GM23248 (cell line): ENCODE measurements at regions not wholly inside any gene's neighbourhood (a gene's known extent, or its start where the extent isn't known, plus 50 kb on each side); places are given as distances from the start of the nearest gene placed in this dataset.
A peak's percentile ranks its signal among the peaks of the same experiment; 100 is the strongest.

ENCODE experiments used
- DNase-seq: peaks from one replicate; pipeline ENCODE4 v3.0.0-alpha.2; 2015
- H2AFZ ChIP-seq: fragments of 200-600 bp; sonication (generic); 2 replicates; pipeline ENCODE4 v1.6.1; 2016; ENCODE audit warnings: antibody characterized with exemption
- H3F3A ChIP-seq: fragments of 200-600 bp; sonication (generic); 2 replicates; pipeline ENCODE4 v1.6.1; 2016; ENCODE audit warnings: mild to moderate bottlenecking, antibody characterized with exemption, mixed run types; ENCODE audit not compliant: insufficient read depth
- H3K27ac ChIP-seq: fragments of 200-600 bp; sonication (generic); 2 replicates; pipeline ENCODE4 v1.5.1; 2016; ENCODE audit warnings: mild to moderate bottlenecking
- H3K27me3 ChIP-seq: fragments of 200-600 bp; sonication (generic); replicated peaks from 2 replicates; pipeline ENCODE4 v1.6.1; 2016; ENCODE audit warnings: mild to moderate bottlenecking; ENCODE audit not compliant: insufficient read depth
- H3K36me3 ChIP-seq: fragments of 200-600 bp; sonication (generic); 2 replicates; pipeline ENCODE4 v1.6.1; 2016; ENCODE audit warnings: low read depth, mild to moderate bottlenecking
- H3K4me1 ChIP-seq: fragments of 200-600 bp; sonication (generic); 2 replicates; pipeline ENCODE4 v1.6.1; 2016; ENCODE audit warnings: mild to moderate bottlenecking; ENCODE audit not compliant: insufficient read depth
- H3K4me2 ChIP-seq: fragments of 200-600 bp; sonication (generic); one replicate; pipeline ENCODE4 v1.6.1; 2016; ENCODE audit warnings: mild to moderate bottlenecking; ENCODE audit not compliant: unreplicated experiment
- H3K4me3 ChIP-seq: fragments of 200-600 bp; sonication (generic); 2 replicates; pipeline ENCODE4 v1.5.1; 2016; ENCODE audit warnings: mild to moderate bottlenecking
- H3K79me2 ChIP-seq: fragments of 200-600 bp; sonication (generic); 2 replicates; pipeline ENCODE4 v1.6.1; 2016; ENCODE audit warnings: mild to moderate bottlenecking; ENCODE audit not compliant: insufficient read depth
- H3K9ac ChIP-seq: fragments of 200-600 bp; sonication (generic); 2 replicates; pipeline ENCODE4 v1.6.1; 2016; ENCODE audit warnings: mild to moderate bottlenecking
- H3K9me2 ChIP-seq: fragments of 200-600 bp; sonication (generic); 2 replicates; pipeline ENCODE4 v1.6.1; 2016; ENCODE audit warnings: mixed run types, mild to moderate bottlenecking, moderate library complexity; ENCODE audit not compliant: insufficient read depth
- H3K9me3 ChIP-seq: fragments of 200-600 bp; sonication (generic); one replicate; pipeline ENCODE4 v1.6.1; 2017; ENCODE audit warnings: low read depth
- H4K20me1 ChIP-seq: fragments of 200-600 bp; sonication (generic); 2 replicates; pipeline ENCODE4 v1.6.0; 2016; ENCODE audit not compliant: insufficient read depth
- EZH2 ChIP-seq: fragments of 200-600 bp; sonication (generic); IDR thresholded peaks from 2 replicates; pipeline ENCODE4 v1.6.1; 2018; ENCODE audit warnings: antibody characterized with exemption, mild to moderate bottlenecking; ENCODE audit not compliant: insufficient read depth, poor library complexity, severe bottlenecking
- EZH2phosphoT487 ChIP-seq: fragments of 200-600 bp; sonication (generic); IDR thresholded peaks from 2 replicates; pipeline ENCODE4 v1.6.1; 2018; ENCODE audit warnings: antibody characterized with exemption, moderate library complexity, mild to moderate bottlenecking, low read depth; ENCODE audit not compliant: insufficient read depth
- WGBS, 2 experiments: methylation state at CpG; one replicate each; pipeline ENCODE4 v1.1.6; 2015 to 2017; ENCODE audit warnings: low lambda C conversion rate in 2 of 2, low coverage in 1 of 2; ENCODE audit errors: missing lambda C conversion rate in 2 of 2; 5-methylcytosine and 5-hydroxymethylcytosine counted together
- in situ Hi-C: fragments of 300-500 bp; cut with MboI; formaldehyde crosslinking; loops from 2 replicates; pipeline ENCODE4 v1.15.0; 2020

DNA sequence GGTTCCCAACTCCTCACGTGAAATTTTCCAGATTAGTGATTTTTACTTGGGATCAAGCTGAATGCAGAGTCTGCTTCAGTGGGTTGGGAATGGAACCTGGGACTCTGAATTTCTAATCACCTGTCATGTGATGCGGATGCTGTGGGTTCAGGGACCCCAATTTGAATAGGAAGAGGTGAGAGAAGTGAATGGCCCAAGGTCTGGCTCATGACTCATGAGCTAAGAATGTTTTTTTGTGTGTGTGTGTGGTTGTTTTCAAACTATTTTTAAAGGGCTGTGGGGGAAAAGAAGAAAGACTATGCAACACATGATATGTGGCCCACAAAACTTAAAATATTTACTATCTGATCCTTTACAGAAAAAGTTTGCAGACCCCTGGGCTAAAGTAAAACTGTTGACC, 108.5 kb upstream of the CYRIA start:
- in situ Hi-C loops: loop anchor here (10.0 to 25.0 kb wide), 3 partner anchors 541 to 1137 kb away; no protein-coding TSS in a partner anchor
- no peak for TF ChIP-seq EZH2phosphoT487
- no peak for TF ChIP-seq EZH2
- peak; percentile 19 for DNase-seq
- Histone ChIP-seq H3K4me1 (no peaks in the 10 kb centered on the region), H3F3A (no peaks in the 10 kb centered on the region), H3K79me2 (no peaks in the 10 kb centered on the region), H4K20me1 (no peaks in the 10 kb centered on the region), H3K27ac (no peak overlapping the region), H3K27me3 (no peaks in the 10 kb centered on the region; the same call in 1 of the 2 replicates), H3K36me3 (no peaks in the 10 kb centered on the region), H3K9ac (no peak overlapping the region), H3K9me2 (no peaks in the 10 kb centered on the region), H2AFZ (no peak overlapping the region), H3K4me2 (no peak overlapping the region), H3K4me3 (no peak overlapping the region), H3K9me3 (no peaks in the 10 kb centered on the region)
- WGBS, 2 experiments: 56 to 60% methylated on average over 2 of the region's 2 CpGs

DNA sequence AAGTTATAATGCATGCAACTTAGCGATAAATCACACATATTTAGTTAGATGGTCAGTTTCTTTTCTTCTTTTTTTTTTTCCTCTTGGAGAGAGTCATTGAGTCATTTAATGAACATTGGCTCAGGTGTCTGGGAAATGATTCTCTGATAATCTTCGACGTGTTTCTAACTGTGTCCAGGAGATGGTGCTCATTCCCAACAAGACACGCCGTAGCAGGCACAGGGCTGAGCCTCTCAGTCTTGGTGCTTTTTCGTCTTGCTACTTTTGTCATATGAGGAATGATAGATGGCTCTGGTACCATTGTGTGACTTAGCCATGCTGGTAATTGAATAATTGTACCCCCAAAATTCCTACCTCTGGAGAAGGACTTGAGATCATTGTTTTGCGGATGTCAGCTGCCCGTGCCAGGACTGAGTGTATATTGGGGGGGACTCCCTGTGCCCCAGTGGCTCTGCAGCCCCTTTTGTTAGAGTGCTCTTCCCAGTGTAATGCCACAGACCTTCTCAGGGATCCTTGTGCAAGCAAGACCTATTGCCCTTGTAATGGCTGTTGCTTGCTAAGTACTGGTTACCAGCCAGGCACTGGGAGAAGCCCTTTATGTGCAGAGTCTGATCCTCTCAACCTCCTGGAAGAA, 107.6 kb upstream of the CYRIA start:
- H3F3A ChIP-seq: no peaks in the 10 kb centered on the region
- H3K27ac ChIP-seq: no peak overlapping the region
- in situ Hi-C loops: loop anchor here (10.0 to 25.0 kb wide), 3 partner anchors 542 to 1136 kb away; no protein-coding TSS in a partner anchor
- no peaks in the 10 kb centered on the region; the same call in 1 of the 2 replicates for H3K27me3 ChIP-seq
- WGBS, 2 experiments: 13 to 18% methylated on average over 8 of the region's 8 CpGs
- no peaks in the 10 kb centered on the region for H4K20me1 ChIP-seq
- no peaks in the 10 kb centered on the region for H3K36me3 ChIP-seq
- no peak overlapping the region for H2AFZ ChIP-seq
- no peaks in the 10 kb centered on the region for H3K79me2 ChIP-seq
- DNase-seq: peak; percentile 74
- H3K4me1 ChIP-seq: no peaks in the 10 kb centered on the region
- H3K4me3 ChIP-seq: no peak overlapping the region
- no peak overlapping the region for H3K4me2 ChIP-seq
- no peak for TF ChIP-seq EZH2phosphoT487
- no peak for TF ChIP-seq EZH2
- H3K9me2 ChIP-seq: no peaks in the 10 kb centered on the region
- no peaks in the 10 kb centered on the region for H3K9me3 ChIP-seq
- H3K9ac ChIP-seq: no peak overlapping the region

DNA sequence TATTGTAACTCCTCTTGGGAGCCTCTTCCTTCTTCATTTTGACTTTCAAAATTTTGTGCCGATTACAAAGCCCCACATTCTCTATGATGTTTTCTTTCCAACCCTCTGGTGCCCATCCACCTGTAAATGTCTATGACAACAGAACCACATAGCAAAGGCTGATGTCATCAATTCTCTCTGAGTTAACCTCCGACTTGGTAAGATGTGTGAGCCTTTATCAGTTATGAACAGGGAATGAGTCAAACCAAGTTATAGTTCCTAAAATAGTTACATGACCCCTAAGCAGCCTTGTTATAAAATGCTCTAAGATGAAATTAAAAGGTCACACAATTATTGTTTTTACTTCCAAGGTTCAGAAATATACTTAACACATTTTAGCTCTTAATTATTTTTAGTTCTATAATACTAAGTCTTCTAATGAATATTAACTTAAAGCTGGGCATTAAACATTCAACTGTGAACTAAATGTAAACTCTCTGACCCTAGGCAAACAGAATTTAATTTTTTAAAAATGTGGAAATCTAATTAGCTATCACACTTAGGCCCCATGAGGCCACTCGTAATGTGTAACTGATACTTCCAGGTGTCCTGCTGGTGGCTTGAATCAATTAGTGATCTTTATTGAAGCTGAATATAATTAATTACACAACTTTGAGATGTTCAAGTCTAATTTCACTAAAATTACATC, 102.3 kb upstream of the CYRIA start:
- in situ Hi-C loops: loop anchor here (25.0 kb wide), 1 partner anchor 1131 kb away; no protein-coding TSS in a partner anchor
- 43 to 45% methylated on average over 3 of the region's 3 CpGs for WGBS, 2 experiments
- no peaks in the 10 kb centered on the region for H3K9me2 ChIP-seq

DNA sequence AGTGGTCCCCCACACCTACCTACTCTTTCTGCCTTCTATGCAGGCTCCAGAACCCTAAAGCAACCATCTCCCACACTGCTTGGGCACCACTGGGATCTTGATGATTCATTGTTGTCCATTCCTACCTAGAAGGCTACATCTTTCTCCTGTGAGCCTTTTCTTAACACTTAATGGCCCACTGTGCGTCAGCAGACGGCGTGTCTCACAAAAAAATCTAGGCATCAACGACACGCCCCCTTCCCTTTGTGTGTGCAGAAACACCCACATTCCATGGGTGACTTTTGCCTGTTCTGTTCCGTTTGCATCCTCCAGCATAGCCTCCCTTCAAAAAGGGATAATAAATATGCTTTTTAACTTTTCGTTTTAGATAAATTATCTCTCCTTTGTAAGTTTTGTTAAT, 99.7 kb upstream of the CYRIA start:
- no peaks in the 10 kb centered on the region for H3K79me2 ChIP-seq
- WGBS, 2 experiments: 39 to 48% methylated on average over 7 of the region's 7 CpGs
- H3K9me3 ChIP-seq: no peaks in the 10 kb centered on the region
- peaks cover 2% of the 10 kb centered on the region; the same call in 1 of the 2 replicates for H3K27me3 ChIP-seq
- H3K4me1 ChIP-seq: no peaks in the 10 kb centered on the region
- H3K27ac ChIP-seq: no peak overlapping the region
- TF ChIP-seq EZH2phosphoT487: no peak
- TF ChIP-seq EZH2: no peak
- in situ Hi-C loops: loop anchor here (25.0 kb wide), 1 partner anchor 1128 kb away; no protein-coding TSS in a partner anchor
- H3K4me3 ChIP-seq: no peak overlapping the region
- H3K4me2 ChIP-seq: no peak overlapping the region
- no peaks in the 10 kb centered on the region for H4K20me1 ChIP-seq
- no peak overlapping the region for H3K9ac ChIP-seq
- no peak for DNase-seq
- H3F3A ChIP-seq: no peaks in the 10 kb centered on the region
- H3K36me3 ChIP-seq: no peaks in the 10 kb centered on the region
- H3K9me2 ChIP-seq: no peaks in the 10 kb centered on the region
- no peak overlapping the region for H2AFZ ChIP-seq

More for the DNA sequence above, 102.3 kb upstream of the CYRIA start:
- no peaks in the 10 kb centered on the region for H3K36me3 ChIP-seq
- H3K79me2 ChIP-seq: no peaks in the 10 kb centered on the region
- no peaks in the 10 kb centered on the region for H3K4me1 ChIP-seq
- no peaks in the 10 kb centered on the region for H3K9me3 ChIP-seq
- no peak overlapping the region for H3K9ac ChIP-seq
- DNase-seq: no peak
- H3K27me3 ChIP-seq: no peaks in the 10 kb centered on the region; the same call in 1 of the 2 replicates
- no peaks in the 10 kb centered on the region for H4K20me1 ChIP-seq
- TF ChIP-seq EZH2phosphoT487: no peak
- no peak for TF ChIP-seq EZH2
- no peak overlapping the region for H3K4me3 ChIP-seq
- H2AFZ ChIP-seq: no peak overlapping the region
- no peak overlapping the region for H3K27ac ChIP-seq
- H3F3A ChIP-seq: no peaks in the 10 kb centered on the region
- H3K4me2 ChIP-seq: no peak overlapping the region
